ENCODE measurements at regions not wholly inside any gene's neighbourhood (a gene's known extent, or its start where the extent isn't known, plus 50 kb on each side); places are given as distances from the start of the nearest gene placed in this dataset.

- TF ChIP-seq POLR2AphosphoS5 (IDR thresholded peaks at IDR 0.05), result no peak
- no peak for TF ChIP-seq CTCF (IDR thresholded peaks at IDR 0.05)
- no peak for TF ChIP-seq POLR2A (IDR thresholded peaks at IDR 0.05)
- no peak for TF ChIP-seq EP300 (IDR thresholded peaks at IDR 0.05)
These were observed 151.2 kb downstream of the ANKRD60 start for GRCh38 chr20:58077282-58077681.
